ENCODE measurements at regions not wholly inside any gene's neighbourhood (a gene's known extent, or its start where the extent isn't known, plus 50 kb on each side); places are given as distances from the start of the nearest gene placed in this dataset.

DNA sequence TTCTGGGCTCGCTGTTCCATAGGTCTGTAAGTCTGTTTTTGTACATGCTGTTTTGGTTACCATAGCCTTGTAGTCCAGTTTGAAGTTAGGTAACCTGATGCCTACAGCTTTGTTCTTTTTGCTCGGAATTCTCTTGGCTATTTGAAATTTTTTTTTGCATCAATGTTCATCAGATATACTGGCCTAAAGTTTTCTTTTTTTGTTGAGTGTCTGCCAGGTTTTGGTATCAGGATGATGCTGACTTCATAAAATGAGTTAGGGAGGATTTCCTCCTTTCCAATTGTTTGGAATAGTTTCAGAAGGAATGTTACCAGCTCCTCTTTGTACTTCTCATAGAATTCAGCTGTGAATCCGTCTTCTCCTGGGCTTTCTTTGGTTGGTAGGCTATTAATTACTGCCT lies 397.8 kb upstream of the HTR2A start:
- H3K4me1 ChIP-seq (ENCODE audit: control insufficient read depth, insufficient read depth, low read length) = no peaks in the 10 kb centered on the region
- no peaks in the 10 kb centered on the region for H3K36me3 ChIP-seq (ENCODE audit: control insufficient read depth, insufficient read depth, low read length)
- TF ChIP-seq, protein P1, sequence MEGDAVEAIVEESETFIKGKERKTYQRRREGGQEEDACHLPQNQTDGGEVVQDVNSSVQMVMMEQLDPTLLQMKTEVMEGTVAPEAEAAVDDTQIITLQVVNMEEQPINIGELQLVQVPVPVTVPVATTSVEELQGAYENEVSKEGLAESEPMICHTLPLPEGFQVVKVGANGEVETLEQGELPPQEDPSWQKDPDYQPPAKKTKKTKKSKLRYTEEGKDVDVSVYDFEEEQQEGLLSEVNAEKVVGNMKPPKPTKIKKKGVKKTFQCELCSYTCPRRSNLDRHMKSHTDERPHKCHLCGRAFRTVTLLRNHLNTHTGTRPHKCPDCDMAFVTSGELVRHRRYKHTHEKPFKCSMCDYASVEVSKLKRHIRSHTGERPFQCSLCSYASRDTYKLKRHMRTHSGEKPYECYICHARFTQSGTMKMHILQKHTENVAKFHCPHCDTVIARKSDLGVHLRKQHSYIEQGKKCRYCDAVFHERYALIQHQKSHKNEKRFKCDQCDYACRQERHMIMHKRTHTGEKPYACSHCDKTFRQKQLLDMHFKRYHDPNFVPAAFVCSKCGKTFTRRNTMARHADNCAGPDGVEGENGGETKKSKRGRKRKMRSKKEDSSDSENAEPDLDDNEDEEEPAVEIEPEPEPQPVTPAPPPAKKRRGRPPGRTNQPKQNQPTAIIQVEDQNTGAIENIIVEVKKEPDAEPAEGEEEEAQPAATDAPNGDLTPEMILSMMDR (IDR thresholded peaks at IDR 0.05) = no peak
- no peak overlapping the region for H3K4me3 ChIP-seq (ENCODE audit: low read length)
- intact Hi-C loops (cut with micrococcal nuclease) = no loop called here
- Mint-ChIP-seq H3K27me3 (ENCODE audit: low read depth in 2 of 2) (no peaks in the 10 kb centered on the region), H3K4me3 (no peak overlapping the region), H3K4me1 (no peaks in the 10 kb centered on the region), H3K9me3 (peaks cover 0 to 7% of the 10 kb centered on the region in 2 donors), H3K27ac (no peak overlapping the region), H3K36me3 (no peaks in the 10 kb centered on the region)
- no peak overlapping the region for H3K27ac ChIP-seq (ENCODE audit: low read length)
- 79% methylated on average over 2 of the region's 3 CpGs for WGBS (ENCODE audit: insufficient coverage)
- H3K9me3 ChIP-seq (ENCODE audit: control insufficient read depth, insufficient read depth, low read length) = no peaks in the 10 kb centered on the region
- no peak for DNase-seq
- no peak for ATAC-seq
- no peaks in the 10 kb centered on the region for H3K27me3 ChIP-seq (ENCODE audit: control insufficient read depth, insufficient read depth, low read length)

DNA sequence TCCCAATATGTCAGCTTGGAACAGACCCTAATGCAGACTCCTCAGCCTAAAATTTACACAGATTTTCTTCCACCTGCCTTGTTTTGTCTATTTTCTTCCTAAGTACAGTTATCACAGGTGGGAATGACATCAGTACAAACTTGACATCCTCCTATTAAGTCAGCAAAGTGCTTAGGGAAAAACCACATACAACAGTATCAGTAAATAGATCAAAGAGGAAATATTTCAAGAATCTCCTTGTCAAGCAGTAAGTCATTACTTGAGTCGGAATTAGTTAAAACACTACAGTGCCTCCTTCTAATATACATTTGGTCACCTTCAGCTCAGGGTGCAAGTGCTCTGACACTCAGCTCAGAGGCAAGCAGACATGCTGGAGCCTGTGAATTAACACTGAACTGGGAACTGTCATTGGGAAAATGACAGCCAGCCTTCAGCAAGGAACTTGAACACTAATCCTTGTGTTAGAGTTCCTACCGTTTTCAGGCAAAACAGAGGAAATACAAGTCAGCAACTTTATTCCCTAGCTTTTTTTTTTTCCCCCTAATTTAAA lies 394.3 kb upstream of the HTR2A start:
- WGBS (ENCODE audit: insufficient coverage) = 52% methylated on average over 2 of the region's 2 CpGs
- ATAC-seq (no peak), DNase-seq (no peak)
- intact Hi-C loops (cut with micrococcal nuclease) = no loop called here
- Histone ChIP-seq H3K4me1 (ENCODE audit: control insufficient read depth, insufficient read depth, low read length) (no peaks in the 10 kb centered on the region), H3K4me3 (ENCODE audit: low read length) (no peak overlapping the region), H3K27me3 (ENCODE audit: control insufficient read depth, insufficient read depth, low read length) (no peaks in the 10 kb centered on the region), H3K36me3 (ENCODE audit: control insufficient read depth, insufficient read depth, low read length) (no peaks in the 10 kb centered on the region), H3K9me3 (ENCODE audit: control insufficient read depth, insufficient read depth, low read length) (no peaks in the 10 kb centered on the region), H3K27ac (ENCODE audit: low read length) (no peak overlapping the region)
- H3K4me3 Mint-ChIP-seq = no peak overlapping the region
- H3K36me3 Mint-ChIP-seq = no peaks in the 10 kb centered on the region
- H3K27ac Mint-ChIP-seq = no peak overlapping the region
- H3K4me1 Mint-ChIP-seq = no peaks in the 10 kb centered on the region
- H3K27me3 Mint-ChIP-seq (ENCODE audit: low read depth in 2 of 2) = no peaks in the 10 kb centered on the region
- H3K9me3 Mint-ChIP-seq = peaks cover 0 to 7% of the 10 kb centered on the region in 2 donors
- TF ChIP-seq, protein P1 (IDR thresholded peaks at IDR 0.05) = no peak

DNA sequence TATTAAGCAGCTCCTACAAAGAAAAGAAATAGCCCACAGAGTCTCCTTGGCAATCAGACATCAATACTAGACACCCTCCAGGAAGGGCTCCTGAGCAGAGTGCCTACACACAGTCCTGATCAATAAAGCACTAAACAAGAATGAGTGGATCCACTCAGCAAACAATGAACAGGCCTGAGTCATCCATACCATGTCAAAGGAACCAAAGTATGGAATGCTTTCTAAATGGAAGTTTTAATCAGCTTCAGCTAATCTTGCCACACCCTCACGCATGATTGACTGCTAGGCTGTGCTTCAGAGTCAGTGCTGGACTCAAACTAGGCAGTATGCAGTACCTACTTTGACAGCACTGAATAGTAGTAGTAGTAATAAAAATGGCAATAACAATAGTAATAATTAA lies 392.7 kb upstream of the HTR2A start:
- DNase-seq = no peak
- no peaks in the 10 kb centered on the region for H3K36me3 Mint-ChIP-seq
- H3K4me3 Mint-ChIP-seq = no peak overlapping the region
- H3K27ac ChIP-seq (ENCODE audit: low read length) = no peak overlapping the region
- no peak overlapping the region for H3K27ac Mint-ChIP-seq
- intact Hi-C loops (cut with micrococcal nuclease) = no loop called here
- H3K9me3 Mint-ChIP-seq = peaks cover 0 to 7% of the 10 kb centered on the region in 2 donors
- no peaks in the 10 kb centered on the region for H3K4me1 Mint-ChIP-seq
- TF ChIP-seq, protein P1 (IDR thresholded peaks at IDR 0.05) = no peak
- H3K27me3 Mint-ChIP-seq (ENCODE audit: low read depth in 2 of 2) = no peaks in the 10 kb centered on the region
- no peaks in the 10 kb centered on the region for H3K36me3 ChIP-seq (ENCODE audit: control insufficient read depth, insufficient read depth, low read length)
- no peak for ATAC-seq
- no peaks in the 10 kb centered on the region for H3K9me3 ChIP-seq (ENCODE audit: control insufficient read depth, insufficient read depth, low read length)
- WGBS (ENCODE audit: insufficient coverage) = 100% methylated on average over 1 of the region's 1 CpG
- H3K4me1 ChIP-seq (ENCODE audit: control insufficient read depth, insufficient read depth, low read length) = no peaks in the 10 kb centered on the region
- H3K4me3 ChIP-seq (ENCODE audit: low read length) = no peak overlapping the region
- no peaks in the 10 kb centered on the region for H3K27me3 ChIP-seq (ENCODE audit: control insufficient read depth, insufficient read depth, low read length)

DNA sequence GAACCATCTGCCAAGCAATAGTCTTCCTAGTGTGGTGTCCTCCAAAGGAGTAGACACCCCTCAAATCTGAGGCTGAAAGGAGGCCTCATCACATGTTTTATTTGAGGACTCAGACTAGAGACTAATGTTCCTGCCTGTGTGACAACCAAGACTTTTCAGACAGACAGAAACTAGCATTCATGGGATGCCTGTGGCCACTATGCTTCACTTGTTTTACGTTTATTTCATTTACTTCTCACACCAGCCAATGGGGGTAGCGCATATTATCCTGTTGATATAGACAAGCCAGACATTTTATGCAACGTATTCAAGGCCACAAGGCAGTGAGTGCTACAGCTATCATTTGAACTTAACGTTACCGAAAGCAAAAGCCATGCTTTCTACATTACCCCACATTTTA lies 391.7 kb upstream of the HTR2A start:
- Mint-ChIP-seq H3K27ac (no peak overlapping the region), H3K4me1 (no peaks in the 10 kb centered on the region), H3K36me3 (no peaks in the 10 kb centered on the region), H3K27me3 (ENCODE audit: low read depth in 2 of 2) (no peaks in the 10 kb centered on the region), H3K4me3 (no peak overlapping the region), H3K9me3 (peaks cover 0 to 6% of the 10 kb centered on the region in 2 donors)
- H3K27ac ChIP-seq (ENCODE audit: low read length) = no peak overlapping the region
- H3K36me3 ChIP-seq (ENCODE audit: control insufficient read depth, insufficient read depth, low read length) = no peaks in the 10 kb centered on the region
- H3K4me3 ChIP-seq (ENCODE audit: low read length) = no peak overlapping the region
- no peaks in the 10 kb centered on the region for H3K4me1 ChIP-seq (ENCODE audit: control insufficient read depth, insufficient read depth, low read length)
- DNase-seq (no peak), ATAC-seq (no peak)
- TF ChIP-seq, protein P1 (IDR thresholded peaks at IDR 0.05) = no peak
- intact Hi-C loops (cut with micrococcal nuclease) = no loop called here
- 78% methylated on average over 5 of the region's 5 CpGs for WGBS (ENCODE audit: insufficient coverage)
- H3K27me3 ChIP-seq (ENCODE audit: control insufficient read depth, insufficient read depth, low read length) = no peaks in the 10 kb centered on the region
- H3K9me3 ChIP-seq (ENCODE audit: control insufficient read depth, insufficient read depth, low read length) = no peaks in the 10 kb centered on the region
